GM20431 (cell line): ENCODE measurements at regions not wholly inside any gene's neighbourhood (a gene's known extent, or its start where the extent isn't known, plus 50 kb on each side); places are given as distances from the start of the nearest gene placed in this dataset.

ENCODE experiments used
- in situ Hi-C: fragments of 300-500 bp; cut with MseI, MboI; formaldehyde crosslinking; loops from one replicate; pipeline ENCODE4 v1.15.0; 2020; ENCODE audit warnings: low sequenced_read_pairs; ENCODE audit not compliant: unreplicated experiment

GRCh38 chr9:108479989-108480652, 375.7 kb downstream of the ACTL7B start:
- in situ Hi-C loops, result no loop called here

- in situ Hi-C loops, result no loop called here
These were observed 377.1 kb downstream of the ACTL7B start for GRCh38 chr9:108478431-108479332.

- in situ Hi-C loops, result no loop called here
These were observed 378.2 kb downstream of the ACTL7B start for GRCh38 chr9:108477529-108478006.

- in situ Hi-C loops, result no loop called here
These were observed 379.2 kb downstream of the ACTL7B start for GRCh38 chr9:108476574-108476973.

GRCh38 chr9:108475813-108476212, 380.0 kb downstream of the ACTL7B start:
- in situ Hi-C loops, result no loop called here

- in situ Hi-C loops, result no loop called here
These were observed 381.4 kb downstream of the ACTL7B start for GRCh38 chr9:108474356-108474755.

- in situ Hi-C loops, result no loop called here
These were observed 382.3 kb downstream of the ACTL7B start for GRCh38 chr9:108473209-108474112.

GRCh38 chr9:108469654-108470053, 386.1 kb downstream of the ACTL7B start:
- in situ Hi-C loops, result no loop called here

GRCh38 chr9:108468364-108468763, 387.4 kb downstream of the ACTL7B start:
- in situ Hi-C loops, result no loop called here

- in situ Hi-C loops, result no loop called here
These were observed 388.0 kb downstream of the ACTL7B start for GRCh38 chr9:108467653-108468324.

GRCh38 chr9:108467161-108467560, 388.6 kb downstream of the ACTL7B start:
- in situ Hi-C loops, result no loop called here

- in situ Hi-C loops, result no loop called here
These were observed 389.5 kb downstream of the ACTL7B start for GRCh38 chr9:108466304-108466703.

- in situ Hi-C loops, result no loop called here
These were observed 391.7 kb downstream of the ACTL7B start for GRCh38 chr9:108463932-108464606.

GRCh38 chr9:108456903-108457302, 398.9 kb downstream of the ACTL7B start:
- in situ Hi-C loops, result no loop called here

GRCh38 chr9:108445431-108446071, 410.2 kb downstream of the ACTL7B start:
- in situ Hi-C loops, result no loop called here

GRCh38 chr9:108444400-108445358, 411.1 kb downstream of the ACTL7B start:
- in situ Hi-C loops, result no loop called here

- in situ Hi-C loops, result no loop called here
These were observed 412.0 kb downstream of the ACTL7B start for GRCh38 chr9:108443741-108444140.
